KG1 (cell line): ENCODE measurements at regions not wholly inside any gene's neighbourhood (a gene's known extent, or its start where the extent isn't known, plus 50 kb on each side); places are given as distances from the start of the nearest gene placed in this dataset.
"Not testable (repeated sequence)": the region's sequence is repeated elsewhere in the genome, so short reads cannot be mapped to it uniquely, and the experiment has no call there.

Experiments
- DNase-seq: peaks from one replicate; lab custom pipeline; 2025; lab: John Stamatoyannopoulos, UW

DNA sequence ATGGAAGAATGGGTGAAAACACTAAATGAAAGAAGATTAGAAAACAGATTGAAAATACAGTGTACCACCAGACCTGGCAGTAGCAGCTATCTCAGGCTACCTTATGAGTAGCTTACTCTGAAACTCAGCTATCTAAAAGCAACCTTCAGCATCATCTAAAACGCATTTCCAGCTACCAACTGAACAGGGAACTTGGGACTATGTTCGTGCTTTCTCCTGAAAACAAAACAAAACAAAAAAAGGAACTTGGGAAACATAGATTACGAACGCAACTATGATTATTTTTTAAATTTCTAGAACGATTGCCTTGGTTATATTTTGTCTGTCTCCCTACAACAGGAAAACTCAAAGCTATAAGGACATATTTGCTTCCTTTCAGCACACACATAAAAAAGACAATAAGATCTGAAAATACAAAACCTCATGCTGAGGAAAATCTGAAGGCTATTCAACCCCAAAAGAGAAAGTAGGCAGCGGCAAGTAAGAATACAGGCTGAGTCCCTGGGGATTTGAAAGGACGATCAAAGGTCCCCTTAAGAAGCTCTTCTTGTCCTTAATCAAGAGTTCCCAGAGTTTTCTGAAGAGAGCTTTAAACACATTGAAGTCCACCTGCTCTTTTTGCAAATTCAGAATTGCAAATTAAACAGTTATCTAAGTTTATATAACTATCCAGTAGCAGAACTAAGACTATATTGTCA, 53.4 kb downstream of the OR2K2 start:
- no peak for DNase-seq

- no peak for DNase-seq
Observed at GRCh38 chr9:111274737-111275136, 55.3 kb downstream of the OR2K2 start.

DNA sequence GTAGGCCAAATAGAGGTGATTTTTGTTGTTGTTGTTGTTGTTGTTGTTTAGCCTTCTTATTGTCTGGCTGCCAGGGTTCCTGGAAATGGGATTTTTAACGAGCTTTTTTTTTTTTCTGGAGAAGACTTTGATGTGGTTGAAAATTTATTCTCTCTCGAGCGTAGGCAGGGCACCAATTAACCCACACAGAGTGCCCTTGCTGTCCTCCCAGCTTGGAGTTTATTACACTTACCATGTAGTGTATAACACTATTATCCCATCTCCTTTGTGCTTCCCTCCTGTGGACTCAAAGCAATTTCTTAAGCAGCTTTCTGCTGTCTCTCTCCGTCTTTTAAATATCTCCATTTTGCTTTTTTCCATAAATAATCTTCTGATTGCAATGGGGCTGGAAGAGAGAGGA, 57.4 kb downstream of the OR2K2 start:
- no peak for DNase-seq

GRCh38 chr9:111271481-111272080, 58.4 kb downstream of the OR2K2 start:
- DNase-seq, result no peak

- DNase-seq, result no peak
Observed at GRCh38 chr9:111271047-111271446, 59.0 kb downstream of the OR2K2 start.

DNA sequence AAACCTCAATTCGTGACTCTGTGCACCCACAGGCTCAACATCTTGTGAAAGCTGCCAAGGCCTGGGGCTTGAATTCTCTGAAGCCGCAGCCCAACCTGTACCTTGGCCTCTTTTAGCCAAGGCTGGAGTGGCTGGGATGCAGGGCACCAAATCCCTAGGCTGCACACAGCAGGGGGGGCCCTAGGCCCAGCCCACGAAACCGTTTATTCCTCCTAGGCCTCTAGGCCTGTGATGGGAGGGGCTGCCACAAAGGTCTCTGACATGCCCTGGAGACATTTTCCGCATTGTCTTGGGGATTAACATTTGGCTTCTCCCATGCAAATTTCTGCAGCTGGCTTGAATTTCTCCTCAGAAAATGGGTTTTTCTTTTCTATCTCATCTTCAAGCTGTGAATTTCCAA, 64.0 kb downstream of the OR2K2 start:
- DNase-seq, result not testable (repeated sequence)

DNA sequence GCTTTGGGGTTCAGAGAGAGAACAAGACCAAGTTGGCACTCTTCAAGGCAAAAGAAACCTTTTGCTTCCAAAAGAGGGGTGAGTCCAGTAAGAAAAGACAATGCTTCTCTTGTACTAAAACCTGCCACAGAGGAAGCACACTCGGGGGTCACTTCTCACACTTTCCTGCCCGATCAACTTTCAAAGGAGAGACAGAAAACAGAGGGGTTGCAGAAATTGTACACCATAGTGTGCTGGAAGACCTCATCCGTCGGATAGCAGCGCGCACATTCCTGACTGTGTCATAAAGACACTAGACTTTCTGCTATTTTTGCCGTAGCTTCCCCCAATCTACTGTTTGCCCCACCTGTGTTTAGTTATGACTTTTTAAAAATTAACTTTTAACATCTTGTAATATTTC, 66.9 kb downstream of the OR2K2 start:
- no peak for DNase-seq

DNA sequence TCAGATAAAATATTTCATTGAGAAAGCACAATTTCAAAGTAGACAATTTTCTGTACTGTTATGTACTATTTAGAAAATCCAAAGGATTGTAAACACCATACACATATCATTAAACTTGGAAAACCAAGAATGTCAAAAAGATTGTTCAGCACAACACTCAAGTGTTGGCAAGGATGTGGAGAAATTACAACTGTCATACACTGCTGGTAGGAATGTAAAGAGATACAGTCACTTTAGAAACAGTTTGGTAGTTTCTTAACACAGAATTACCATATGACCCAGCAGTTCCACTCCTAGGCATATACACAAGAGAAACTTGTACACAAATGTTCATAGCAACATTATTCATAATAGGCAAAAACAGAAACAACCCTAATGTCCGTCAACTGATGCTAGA, 71.2 kb downstream of the OR2K2 start:
- DNase-seq, result no peak

DNA sequence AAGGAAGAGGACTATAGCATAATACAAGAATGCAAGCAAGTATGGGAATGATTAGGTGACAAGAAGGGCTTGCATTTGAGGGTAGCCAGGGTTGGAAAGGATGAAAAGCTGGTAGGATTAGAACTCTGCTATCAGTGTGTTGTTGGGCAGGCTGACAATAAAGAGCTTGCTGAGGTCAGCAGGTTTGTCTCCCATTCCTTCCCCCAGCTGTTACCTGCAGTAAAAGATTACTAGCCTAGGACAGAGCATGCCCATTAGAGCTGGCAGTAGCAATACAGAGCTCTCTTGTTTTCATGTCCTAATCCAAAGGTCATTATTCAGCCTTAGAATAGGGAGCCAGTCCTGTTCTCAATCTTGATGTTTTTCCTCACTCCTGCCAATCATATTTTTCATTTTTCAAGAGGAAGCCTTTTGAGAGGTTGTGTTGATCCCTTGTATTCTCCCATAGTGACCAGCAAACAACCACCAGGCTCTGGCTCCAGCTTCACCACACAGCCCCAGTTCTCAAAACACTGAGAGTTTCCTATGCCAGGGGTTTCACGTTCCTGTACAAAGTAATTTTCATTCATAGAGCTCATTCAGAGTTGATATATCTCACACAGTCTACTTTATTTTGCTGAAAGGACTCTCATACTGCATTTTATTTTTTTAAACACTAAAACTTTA, 71.7 kb downstream of the OR2K2 start:
- DNase-seq, result no peak

- no peak for DNase-seq
Observed at GRCh38 chr9:111253742-111254437, 76.1 kb downstream of the OR2K2 start.

GRCh38 chr9:111250875-111251842, 78.9 kb downstream of the OR2K2 start:
- DNase-seq, result no peak

DNA sequence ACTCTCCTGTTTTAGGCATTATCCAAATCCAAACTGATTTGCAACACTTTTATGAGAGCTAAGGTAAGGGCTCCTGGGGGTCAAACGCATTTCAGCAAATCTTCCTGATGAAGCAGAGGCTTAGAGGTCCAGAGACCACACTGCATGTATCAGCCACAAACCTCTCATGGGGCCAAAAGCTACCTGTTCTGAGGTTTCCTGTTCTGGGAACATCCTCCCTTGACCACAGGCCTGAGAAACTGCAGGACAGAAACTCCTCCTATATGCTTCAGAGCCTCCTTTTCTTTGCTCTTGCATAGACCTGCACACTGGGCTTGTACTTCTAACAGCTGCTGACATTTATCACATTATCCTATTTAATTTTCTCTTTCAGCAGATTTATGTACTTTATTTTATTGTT, 92.6 kb downstream of the OR2K2 start:
- no peak for DNase-seq

GRCh38 chr9:111236332-111236731, 93.7 kb downstream of the OR2K2 start:
- no peak for DNase-seq

- DNase-seq, result no peak
Observed at GRCh38 chr9:111233963-111234362, 96.1 kb downstream of the OR2K2 start.

GRCh38 chr9:111232997-111233790, 96.8 kb downstream of the OR2K2 start:
- DNase-seq, result no peak

DNA sequence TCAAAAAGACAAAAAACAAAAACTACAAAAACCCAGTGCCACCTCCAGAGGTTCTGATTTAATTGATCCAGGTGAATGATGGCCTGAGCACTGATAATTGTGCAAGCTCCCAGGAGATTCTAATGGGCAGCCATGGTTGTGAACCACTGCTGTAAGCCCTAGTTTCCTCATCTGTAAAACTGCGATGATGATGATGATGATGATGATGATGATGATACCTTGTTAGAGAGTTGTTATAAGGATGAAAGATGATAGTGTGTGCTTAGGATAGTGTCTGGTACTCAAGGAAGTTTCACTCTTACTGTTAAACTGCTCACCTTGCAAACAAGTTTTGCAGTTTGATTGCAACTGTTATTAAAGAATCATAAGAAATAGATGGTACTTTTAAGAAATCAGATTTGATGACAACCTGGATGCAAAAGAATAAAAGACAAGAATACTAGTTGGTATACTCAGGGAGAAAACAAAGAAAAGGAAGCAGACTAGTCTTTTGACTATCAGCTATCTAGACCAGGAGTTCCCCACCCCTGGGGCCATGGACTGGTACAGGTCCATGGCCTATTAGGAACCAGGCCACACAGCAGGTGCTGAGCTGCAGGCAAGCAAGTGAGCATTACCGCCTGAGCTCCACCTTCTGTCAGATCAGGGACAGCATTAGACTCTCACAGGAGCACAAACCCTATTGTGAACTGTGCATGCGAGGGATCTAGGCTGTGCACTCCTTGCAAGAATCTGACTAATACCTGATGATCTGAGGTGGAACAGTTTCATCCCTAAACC, 98.0 kb downstream of the OR2K2 start:
- DNase-seq, result no peak

DNA sequence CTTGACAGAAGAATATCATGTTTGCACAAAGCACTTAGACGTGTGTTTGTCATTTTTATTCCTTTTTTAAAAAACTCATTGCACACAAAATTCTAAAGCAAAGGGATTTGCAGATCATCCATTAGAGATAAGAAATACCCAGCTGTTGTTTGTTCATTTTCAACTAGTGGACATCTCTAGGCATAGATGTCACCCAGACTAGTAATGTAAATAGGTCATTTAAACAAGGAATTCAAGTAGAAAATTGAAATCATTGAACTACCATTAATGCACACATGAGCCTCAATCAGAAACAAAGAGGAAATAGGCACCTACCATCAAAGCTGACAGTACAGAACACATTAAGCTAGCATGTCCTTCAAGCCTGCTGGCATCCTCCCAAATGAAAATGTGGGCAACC, 107.3 kb downstream of the OR2K2 start:
- DNase-seq, result no peak

GRCh38 chr9:111212874-111213273, 117.2 kb downstream of the OR2K2 start:
- no peak for DNase-seq

GRCh38 chr9:111198936-111199335, 131.1 kb downstream of the OR2K2 start:
- DNase-seq, result no peak

- DNase-seq, result no peak
Observed at GRCh38 chr9:111197256-111197655, 132.8 kb downstream of the OR2K2 start.
